D721Med (cell line): ENCODE measurements at regions not wholly inside any gene's neighbourhood (a gene's known extent, or its start where the extent isn't known, plus 50 kb on each side); places are given as distances from the start of the nearest gene placed in this dataset.
"Not testable (repeated sequence)": the region's sequence is repeated elsewhere in the genome, so short reads cannot be mapped to it uniquely, and the experiment has no call there.

Source experiments
- DNase-seq: peaks from one replicate; pipeline ENCODE4 v3.0.0; 2011; ENCODE audit warnings: low spot score; ENCODE audit not compliant: insufficient read length
- FAIRE-seq: peaks from 2 replicates; lab custom pipeline; 2011; peaks lifted over from hg19 to GRCh38; lab: Jason Lieb, UNC
- TF ChIP-seq, protein P1 (sequence below): IDR thresholded peaks from 2 replicates; pipeline ENCODE4 v1.5.1; 2012; ENCODE audit warnings: mild to moderate bottlenecking, control low read depth; ENCODE audit not compliant: insufficient read depth; ENCODE audit errors: missing control alignments

GRCh38 chr7:67341153-67341768, 344.6 kb downstream of the TYW1 start:
- no peak for FAIRE-seq
- TF ChIP-seq, protein P1, sequence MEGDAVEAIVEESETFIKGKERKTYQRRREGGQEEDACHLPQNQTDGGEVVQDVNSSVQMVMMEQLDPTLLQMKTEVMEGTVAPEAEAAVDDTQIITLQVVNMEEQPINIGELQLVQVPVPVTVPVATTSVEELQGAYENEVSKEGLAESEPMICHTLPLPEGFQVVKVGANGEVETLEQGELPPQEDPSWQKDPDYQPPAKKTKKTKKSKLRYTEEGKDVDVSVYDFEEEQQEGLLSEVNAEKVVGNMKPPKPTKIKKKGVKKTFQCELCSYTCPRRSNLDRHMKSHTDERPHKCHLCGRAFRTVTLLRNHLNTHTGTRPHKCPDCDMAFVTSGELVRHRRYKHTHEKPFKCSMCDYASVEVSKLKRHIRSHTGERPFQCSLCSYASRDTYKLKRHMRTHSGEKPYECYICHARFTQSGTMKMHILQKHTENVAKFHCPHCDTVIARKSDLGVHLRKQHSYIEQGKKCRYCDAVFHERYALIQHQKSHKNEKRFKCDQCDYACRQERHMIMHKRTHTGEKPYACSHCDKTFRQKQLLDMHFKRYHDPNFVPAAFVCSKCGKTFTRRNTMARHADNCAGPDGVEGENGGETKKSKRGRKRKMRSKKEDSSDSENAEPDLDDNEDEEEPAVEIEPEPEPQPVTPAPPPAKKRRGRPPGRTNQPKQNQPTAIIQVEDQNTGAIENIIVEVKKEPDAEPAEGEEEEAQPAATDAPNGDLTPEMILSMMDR, result no peak
- DNase-seq, result no peak

DNA sequence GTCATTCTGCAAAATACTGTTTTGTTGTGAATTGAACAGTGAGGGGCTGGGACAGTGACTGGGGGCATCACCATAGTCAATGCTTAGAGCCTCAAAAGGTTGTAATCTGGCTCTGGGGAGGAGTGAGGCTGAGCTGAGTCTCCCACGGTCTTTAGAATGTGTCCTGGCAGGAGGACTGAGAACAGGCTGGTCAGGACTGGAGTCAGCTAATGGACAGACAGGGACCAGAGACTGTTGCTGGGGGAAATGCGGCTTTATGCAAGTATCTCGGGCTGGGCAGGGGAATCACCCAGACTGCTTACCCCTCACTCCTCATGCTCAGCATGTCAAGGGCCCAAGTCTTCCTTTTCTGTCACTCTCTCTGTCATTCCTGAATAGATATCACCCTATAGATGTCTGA, 346.5 kb downstream of the TYW1 start:
- FAIRE-seq, result no peak
- DNase-seq, result no peak
- TF ChIP-seq, protein P1, result no peak

DNA sequence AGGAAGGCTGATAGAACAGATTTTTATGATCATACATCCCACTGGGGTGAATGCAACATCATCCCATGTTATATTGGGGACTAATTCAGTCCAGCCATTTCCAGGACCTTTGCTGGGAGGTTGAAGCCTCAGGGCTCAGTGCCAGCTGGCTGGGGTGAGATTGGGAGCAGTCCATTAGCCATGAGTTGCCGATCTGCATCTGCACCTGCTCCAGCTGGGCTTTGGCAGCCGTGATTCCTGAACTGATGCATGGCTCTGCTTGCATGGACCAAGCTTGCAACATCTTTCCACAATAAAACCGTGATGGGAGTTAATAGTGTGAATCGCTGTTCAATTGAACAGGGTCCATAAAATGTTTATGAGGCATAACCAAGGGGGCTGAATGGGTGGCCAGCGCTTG, 346.9 kb downstream of the TYW1 start:
- TF ChIP-seq, protein P1, result no peak
- DNase-seq (no peak), FAIRE-seq (no peak)

DNA sequence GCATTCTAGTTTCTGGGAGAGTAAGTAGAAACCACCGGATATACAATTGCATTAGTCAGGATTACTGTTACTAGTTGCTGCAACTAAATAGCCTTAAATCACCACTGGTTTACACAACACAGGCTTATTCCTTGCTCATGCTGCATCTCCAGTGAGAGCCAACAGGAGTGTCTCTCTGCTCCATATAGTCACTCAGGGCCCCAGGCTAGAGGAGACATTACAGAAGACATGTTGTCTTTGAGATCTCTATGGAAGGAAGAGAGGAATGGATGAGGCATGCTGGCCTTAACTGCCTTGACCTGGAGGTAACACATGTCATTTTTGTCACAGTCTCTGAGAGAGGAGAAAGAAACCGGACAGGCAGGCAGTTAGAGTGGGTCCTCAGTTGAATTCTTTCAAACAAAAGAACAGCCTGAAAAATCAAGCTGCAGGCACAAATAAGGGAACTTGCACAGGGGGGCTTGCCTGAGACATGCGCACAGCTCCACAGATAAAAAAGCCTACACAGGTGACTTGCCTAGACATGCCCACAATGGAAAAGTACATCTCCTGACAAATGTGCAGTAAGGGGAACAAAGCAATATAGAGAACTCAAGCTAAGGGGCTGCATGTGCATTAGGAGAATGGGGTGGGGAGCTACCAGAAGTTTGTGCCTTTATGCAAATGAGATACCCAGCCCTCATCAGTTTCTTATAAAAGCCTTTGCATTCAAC, 348.0 kb downstream of the TYW1 start:
- DNase-seq (no peak), FAIRE-seq (no peak)
- TF ChIP-seq, protein P1, result no peak

DNA sequence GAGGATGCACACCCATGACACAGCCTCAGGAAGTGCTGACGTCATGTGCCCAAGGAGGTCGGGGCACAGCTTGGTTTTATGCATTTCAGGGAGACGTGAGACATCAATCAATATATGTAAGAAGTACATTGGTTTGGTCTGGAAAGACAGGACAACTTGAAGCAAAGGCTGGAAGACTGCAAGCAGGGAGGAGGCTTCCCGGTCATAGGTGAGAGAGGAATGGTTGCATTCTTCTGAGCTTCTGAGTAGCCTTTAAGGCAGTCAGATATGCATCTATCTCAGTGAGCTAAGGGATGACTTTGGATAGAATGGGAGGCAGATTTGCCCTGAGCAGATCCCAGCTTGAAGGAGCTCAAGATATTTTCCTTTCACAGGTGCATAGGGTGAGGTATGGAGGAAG, 349.5 kb downstream of the TYW1 start:
- no peak for DNase-seq
- FAIRE-seq, result no peak
- TF ChIP-seq, protein P1, result no peak

DNA sequence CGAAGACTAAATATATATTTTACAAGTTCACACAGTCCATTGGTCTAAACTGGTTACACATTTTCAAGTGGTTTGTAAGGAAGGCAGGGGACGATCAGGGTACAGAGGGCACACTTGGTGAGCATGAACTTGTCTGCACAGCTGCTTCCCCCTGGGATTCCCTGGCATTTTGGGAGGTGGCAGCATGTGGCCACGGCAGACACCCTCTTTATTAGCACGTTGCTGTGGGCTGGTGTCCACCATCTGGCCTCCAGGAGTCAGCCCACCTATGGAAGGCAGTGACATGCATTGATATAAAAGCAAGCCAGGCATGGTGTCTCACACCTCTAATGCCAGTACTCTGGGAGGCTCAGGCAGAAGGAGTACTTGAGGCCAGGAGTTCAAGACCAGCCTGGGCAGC, 350.2 kb downstream of the TYW1 start:
- FAIRE-seq, result no peak

GRCh38 chr7:67348171-67348570, 351.5 kb downstream of the TYW1 start:
- TF ChIP-seq, protein P1, result no peak
- DNase-seq, result no peak

More for the DNA sequence above, 350.2 kb downstream of the TYW1 start:
- no peak for DNase-seq
- TF ChIP-seq, protein P1, result no peak

DNA sequence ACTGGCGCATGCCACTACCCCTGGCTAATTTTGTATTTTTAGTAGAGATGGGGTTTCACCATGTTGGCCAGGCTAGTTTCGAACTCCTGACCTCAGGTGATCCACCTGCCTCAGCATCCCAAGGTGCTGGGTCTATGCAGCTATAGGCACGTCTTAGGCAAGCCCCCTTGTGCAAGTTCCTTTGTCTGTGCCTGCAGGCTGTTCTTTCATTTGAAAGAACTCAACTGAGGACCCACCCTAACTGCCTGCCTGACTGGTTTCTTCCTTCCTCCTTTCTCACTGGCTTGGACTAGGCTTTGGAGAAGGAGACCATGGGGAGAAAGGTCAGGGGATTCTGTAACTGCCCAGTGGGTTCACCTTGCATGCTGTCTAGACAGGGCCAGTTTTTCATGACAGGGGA, 361.0 kb downstream of the TYW1 start:
- FAIRE-seq, result not testable (repeated sequence)

More at GRCh38 chr7:67348171-67348570, 351.5 kb downstream of the TYW1 start:
- no peak for FAIRE-seq

GRCh38 chr7:67358316-67358715, 361.7 kb downstream of the TYW1 start:
- not testable (repeated sequence) for DNase-seq, FAIRE-seq

More for the DNA sequence above, 361.0 kb downstream of the TYW1 start:
- DNase-seq, result not testable (repeated sequence)

DNA sequence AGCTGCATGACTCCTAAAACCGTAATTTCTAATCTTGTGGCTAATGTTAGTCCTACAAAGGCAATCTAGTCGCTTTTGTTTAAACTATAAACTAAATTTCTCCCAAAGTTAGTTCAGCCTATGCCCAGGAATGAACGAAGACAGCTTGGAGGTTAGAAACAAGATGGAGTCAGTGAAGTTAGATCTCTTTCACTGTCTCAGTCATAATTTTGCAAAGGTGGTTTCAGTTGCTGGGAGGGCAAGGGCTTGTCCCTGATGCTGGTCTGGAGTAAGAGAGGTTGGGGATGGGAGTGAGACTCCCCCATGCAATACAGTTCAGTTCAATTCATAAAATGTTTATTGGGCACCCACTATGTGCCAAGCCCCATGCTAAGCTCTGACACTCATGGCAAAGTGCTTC, 362.1 kb downstream of the TYW1 start:
- DNase-seq, FAIRE-seq: not testable (repeated sequence)
